IPS-18a (cell line): ENCODE measurements at regions not wholly inside any gene's neighbourhood (a gene's known extent, or its start where the extent isn't known, plus 50 kb on each side); places are given as distances from the start of the nearest gene placed in this dataset.
"Not testable (repeated sequence)": the region's sequence is repeated elsewhere in the genome, so short reads cannot be mapped to it uniquely, and the experiment has no call there.

ENCODE experiments used
- H3K27ac ChIP-seq: one replicate; pipeline ENCODE4 v1.5.1; 2013; ENCODE audit warnings: low read length
- H3K27me3 ChIP-seq: one replicate; pipeline ENCODE4 v1.6.1; 2013; ENCODE audit warnings: mild to moderate bottlenecking, low read length; ENCODE audit not compliant: control insufficient read depth, insufficient read depth
- H3K36me3 ChIP-seq: one replicate; pipeline ENCODE4 v1.6.1; 2013; ENCODE audit warnings: low read depth, low read length; ENCODE audit not compliant: control insufficient read depth
- H3K4me1 ChIP-seq: one replicate; pipeline ENCODE4 v1.6.1; 2013; ENCODE audit warnings: low read depth, low read length; ENCODE audit not compliant: control insufficient read depth
- H3K4me3 ChIP-seq: one replicate; pipeline ENCODE4 v1.5.1; 2013; ENCODE audit warnings: low read length
- H3K9ac ChIP-seq: one replicate; pipeline ENCODE4 v1.6.1; 2013; ENCODE audit warnings: mild to moderate bottlenecking, low read length, moderate library complexity
- H3K9me3 ChIP-seq: one replicate; pipeline ENCODE4 v1.6.1; 2013; ENCODE audit warnings: low read depth, low read length; ENCODE audit not compliant: control insufficient read depth

GRCh38 chr3:184497804-184498203 lies 63.8 kb upstream of the EPHB3 start:
- Histone ChIP-seq H3K27ac (no peak overlapping the region), H3K36me3 (no peaks in the 10 kb centered on the region), H3K4me1 (peaks cover 5% of the 10 kb centered on the region), H3K27me3 (peaks cover 13% of the 10 kb centered on the region), H3K4me3 (no peak overlapping the region), H3K9ac (no peak overlapping the region), H3K9me3 (no peaks in the 10 kb centered on the region)

DNA sequence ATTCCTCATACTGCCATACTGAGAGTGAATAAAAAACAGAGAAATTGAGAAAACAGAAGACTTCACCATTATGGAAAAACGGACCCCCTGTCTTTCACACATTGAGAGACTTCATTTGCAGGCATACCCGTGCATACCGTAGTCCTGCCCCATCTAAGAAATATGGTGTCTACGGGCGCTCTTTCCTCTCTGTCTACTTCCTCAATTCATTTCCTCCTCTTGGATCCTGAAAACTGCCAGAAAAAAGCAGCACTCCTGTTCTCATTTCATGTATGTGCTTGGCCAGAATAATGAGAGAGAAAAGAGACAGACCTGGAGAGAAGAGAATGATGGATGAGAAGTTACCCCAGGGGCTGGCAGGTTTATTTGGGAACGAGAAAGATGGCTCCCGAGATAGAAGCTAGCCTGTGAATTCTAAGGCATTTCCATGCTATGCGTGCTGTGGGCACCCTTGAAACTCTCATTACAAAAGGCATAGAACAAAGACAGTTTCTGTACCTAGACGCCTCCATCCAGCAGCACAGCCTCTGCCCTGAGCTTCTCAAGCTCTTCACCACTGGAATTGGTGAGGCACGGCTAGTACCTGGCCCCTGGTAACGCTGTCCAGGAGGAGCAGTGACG lies 62.5 kb upstream of the EPHB3 start:
- Histone ChIP-seq H3K9me3 (no peaks in the 10 kb centered on the region), H3K27ac (no peak overlapping the region), H3K36me3 (no peaks in the 10 kb centered on the region), H3K4me3 (no peak overlapping the region), H3K4me1 (peaks cover 5% of the 10 kb centered on the region), H3K9ac (no peak overlapping the region), H3K27me3 (no peaks in the 10 kb centered on the region)

DNA sequence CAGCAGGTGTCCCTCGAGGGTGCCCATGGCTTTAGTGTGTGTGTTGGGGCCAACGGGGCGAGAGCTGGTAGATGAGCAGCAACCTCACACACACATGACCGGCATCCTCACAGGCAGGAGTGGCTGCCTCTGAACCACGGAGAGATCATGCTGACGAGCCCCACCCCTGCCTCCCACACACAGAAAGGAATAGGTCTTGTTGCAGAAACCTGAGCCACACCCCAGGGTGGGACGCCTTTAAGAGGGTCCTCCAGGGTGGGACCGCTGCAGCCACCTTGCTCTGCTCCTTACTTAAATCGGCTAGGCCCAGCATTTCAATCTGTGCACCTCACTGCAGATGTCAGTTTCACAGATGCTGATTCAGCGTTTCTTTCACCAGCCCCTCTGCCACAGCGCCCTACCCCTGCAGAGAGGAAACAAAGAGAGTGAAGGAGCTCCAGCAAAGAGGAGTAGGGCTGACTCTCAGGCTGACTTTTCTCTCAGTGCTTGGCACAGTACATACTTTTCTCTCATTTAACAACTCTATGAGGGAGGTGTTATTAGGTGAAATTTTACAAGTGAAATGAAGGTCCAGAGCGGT lies 61.2 kb upstream of the EPHB3 start:
- Histone ChIP-seq H3K4me1 (peaks cover 5% of the 10 kb centered on the region), H3K27me3 (no peaks in the 10 kb centered on the region), H3K27ac (no peak overlapping the region), H3K9me3 (no peaks in the 10 kb centered on the region), H3K4me3 (no peak overlapping the region), H3K9ac (no peak overlapping the region), H3K36me3 (no peaks in the 10 kb centered on the region)

DNA sequence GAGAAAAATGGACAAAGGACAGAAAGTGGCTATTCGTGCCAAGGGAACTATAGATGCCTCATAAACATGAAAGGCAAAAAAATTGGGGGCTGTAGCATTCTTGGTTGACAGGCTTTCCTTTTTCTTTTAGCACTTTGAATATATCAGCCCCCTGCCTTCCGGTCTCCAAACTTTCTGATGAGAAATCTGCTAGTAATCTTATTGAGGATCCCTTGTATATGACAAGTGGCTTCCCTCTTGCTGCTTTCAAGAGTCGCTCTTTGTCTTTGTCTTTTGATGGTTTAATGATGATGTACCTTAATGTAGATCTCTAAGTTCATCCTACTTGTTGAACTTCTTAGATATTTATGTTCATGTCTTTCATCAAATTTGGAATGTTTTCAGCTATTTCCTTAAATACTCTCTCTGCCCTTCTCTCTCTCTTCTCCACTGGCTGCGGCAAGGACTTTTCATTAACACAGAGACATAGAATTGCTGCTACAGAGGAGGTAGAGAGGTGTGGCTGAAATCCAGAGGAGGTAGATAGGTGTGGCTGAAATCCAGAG lies 59.4 kb upstream of the EPHB3 start:
- no peak overlapping the region for H3K9ac ChIP-seq

GRCh38 chr3:184502841-184503240 lies 58.7 kb upstream of the EPHB3 start:
- not testable (repeated sequence) for H3K27ac ChIP-seq, H3K27me3 ChIP-seq, H3K9ac ChIP-seq, H3K4me1 ChIP-seq, H3K9me3 ChIP-seq, H3K36me3 ChIP-seq, H3K4me3 ChIP-seq

More for the DNA sequence above, 59.4 kb upstream of the EPHB3 start:
- no peaks in the 10 kb centered on the region for H3K27me3 ChIP-seq
- H3K9me3 ChIP-seq: no peaks in the 10 kb centered on the region
- no peak overlapping the region for H3K27ac ChIP-seq
- H3K36me3 ChIP-seq: no peaks in the 10 kb centered on the region
- H3K4me3 ChIP-seq: no peak overlapping the region
- peaks cover 5% of the 10 kb centered on the region for H3K4me1 ChIP-seq

- no peak overlapping the region for H3K27ac ChIP-seq
- H3K9me3 ChIP-seq: no peaks in the 10 kb centered on the region
- peaks cover 5% of the 10 kb centered on the region for H3K4me1 ChIP-seq
- H3K9ac ChIP-seq: no peak overlapping the region
- no peak overlapping the region for H3K4me3 ChIP-seq
- no peaks in the 10 kb centered on the region for H3K27me3 ChIP-seq
- H3K36me3 ChIP-seq: no peaks in the 10 kb centered on the region
These were observed 57.9 kb upstream of the EPHB3 start for GRCh38 chr3:184503647-184504046.

DNA sequence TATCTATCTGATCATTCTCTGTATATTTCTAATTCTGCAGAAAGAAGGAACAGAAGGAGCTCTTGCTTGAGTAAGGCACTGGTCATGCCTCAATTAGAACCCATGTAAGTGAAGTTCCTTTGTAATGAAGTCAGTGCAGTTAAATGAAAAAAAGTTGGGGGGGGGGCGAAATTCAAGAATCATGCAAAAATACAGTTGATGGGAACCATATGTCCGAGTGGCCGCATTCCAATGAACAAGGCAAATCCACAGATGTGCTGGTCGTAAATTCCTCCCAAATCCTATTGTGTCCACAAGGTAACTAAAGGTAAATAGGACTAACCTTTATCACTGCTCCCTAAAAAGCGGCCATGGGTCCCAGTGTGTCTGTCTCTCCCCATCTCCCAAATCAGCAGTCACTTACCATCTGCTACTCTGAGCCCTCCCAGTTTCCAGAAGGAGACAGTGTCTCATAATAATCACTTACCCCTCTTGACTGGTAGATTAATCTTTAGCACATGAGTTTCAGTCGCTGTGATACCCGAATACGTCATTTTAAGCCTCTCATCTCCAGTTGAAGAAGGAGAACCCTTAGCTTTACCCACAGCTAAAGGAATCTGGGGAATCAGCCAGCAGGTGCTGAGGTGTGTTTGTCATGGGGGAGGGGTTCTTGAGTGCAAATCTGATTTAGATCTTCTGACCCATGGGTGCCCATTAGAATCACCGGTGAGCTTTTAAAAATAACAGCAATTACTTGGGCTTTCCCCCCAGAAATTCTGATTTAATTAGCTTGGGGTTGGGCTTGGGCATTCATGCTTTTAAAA lies 56.3 kb upstream of the EPHB3 start:
- Histone ChIP-seq H3K9me3 (no peaks in the 10 kb centered on the region), H3K9ac (no peak overlapping the region), H3K4me1 (peaks cover 11% of the 10 kb centered on the region), H3K27me3 (no peaks in the 10 kb centered on the region), H3K4me3 (no peak overlapping the region), H3K36me3 (no peaks in the 10 kb centered on the region), H3K27ac (no peak overlapping the region)

- H3K27me3 ChIP-seq: peaks cover 4% of the 10 kb centered on the region
These were observed 55.0 kb upstream of the EPHB3 start for GRCh38 chr3:184506561-184506991.

GRCh38 chr3:184508938-184509337 lies 52.6 kb upstream of the EPHB3 start:
- H3K9me3 ChIP-seq: no peaks in the 10 kb centered on the region
- no peak overlapping the region for H3K4me3 ChIP-seq
- H3K4me1 ChIP-seq: peaks cover 8% of the 10 kb centered on the region
- no peak overlapping the region for H3K27ac ChIP-seq
- no peak overlapping the region for H3K9ac ChIP-seq
- peaks cover 27% of the 10 kb centered on the region for H3K27me3 ChIP-seq
- H3K36me3 ChIP-seq: no peaks in the 10 kb centered on the region

More at GRCh38 chr3:184506561-184506991, 55.0 kb upstream of the EPHB3 start:
- H3K4me3 ChIP-seq: no peak overlapping the region
- H3K9me3 ChIP-seq: no peaks in the 10 kb centered on the region
- H3K36me3 ChIP-seq: no peaks in the 10 kb centered on the region
- no peak overlapping the region for H3K9ac ChIP-seq
- no peak overlapping the region for H3K27ac ChIP-seq
- H3K4me1 ChIP-seq: peaks cover 7% of the 10 kb centered on the region

GRCh38 chr3:184511741-184512140 lies 49.8 kb upstream of the EPHB3 start:
- Histone ChIP-seq H3K9ac (no peak overlapping the region), H3K4me3 (no peak overlapping the region), H3K27ac (no peak overlapping the region), H3K27me3 (peaks cover 42% of the 10 kb centered on the region), H3K36me3 (no peaks in the 10 kb centered on the region), H3K9me3 (no peaks in the 10 kb centered on the region), H3K4me1 (peaks cover 10% of the 10 kb centered on the region)
